ENCODE measurements at regions not wholly inside any gene's neighbourhood (a gene's known extent, or its start where the extent isn't known, plus 50 kb on each side); places are given as distances from the start of the nearest gene placed in this dataset.

DNA sequence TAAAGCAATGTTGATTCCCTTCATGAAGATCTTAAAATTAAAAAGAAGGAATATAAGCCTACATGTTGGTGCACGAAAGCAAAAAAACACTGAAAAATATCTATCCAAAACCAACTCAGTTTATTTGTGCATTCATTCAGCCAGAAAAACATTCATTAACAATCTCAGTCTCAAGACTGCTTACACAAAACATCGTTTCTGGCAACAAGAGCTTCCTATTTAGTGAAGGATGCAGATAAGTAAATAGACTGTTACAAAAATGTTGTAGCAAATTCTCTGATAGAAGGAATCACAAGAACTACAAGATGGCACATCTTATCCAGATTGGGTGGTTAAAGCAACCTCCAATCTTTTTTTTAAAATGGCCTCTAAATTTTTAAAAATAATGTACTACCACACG, 69.7 kb upstream of the DCN start:
- TF ChIP-seq, protein P1, sequence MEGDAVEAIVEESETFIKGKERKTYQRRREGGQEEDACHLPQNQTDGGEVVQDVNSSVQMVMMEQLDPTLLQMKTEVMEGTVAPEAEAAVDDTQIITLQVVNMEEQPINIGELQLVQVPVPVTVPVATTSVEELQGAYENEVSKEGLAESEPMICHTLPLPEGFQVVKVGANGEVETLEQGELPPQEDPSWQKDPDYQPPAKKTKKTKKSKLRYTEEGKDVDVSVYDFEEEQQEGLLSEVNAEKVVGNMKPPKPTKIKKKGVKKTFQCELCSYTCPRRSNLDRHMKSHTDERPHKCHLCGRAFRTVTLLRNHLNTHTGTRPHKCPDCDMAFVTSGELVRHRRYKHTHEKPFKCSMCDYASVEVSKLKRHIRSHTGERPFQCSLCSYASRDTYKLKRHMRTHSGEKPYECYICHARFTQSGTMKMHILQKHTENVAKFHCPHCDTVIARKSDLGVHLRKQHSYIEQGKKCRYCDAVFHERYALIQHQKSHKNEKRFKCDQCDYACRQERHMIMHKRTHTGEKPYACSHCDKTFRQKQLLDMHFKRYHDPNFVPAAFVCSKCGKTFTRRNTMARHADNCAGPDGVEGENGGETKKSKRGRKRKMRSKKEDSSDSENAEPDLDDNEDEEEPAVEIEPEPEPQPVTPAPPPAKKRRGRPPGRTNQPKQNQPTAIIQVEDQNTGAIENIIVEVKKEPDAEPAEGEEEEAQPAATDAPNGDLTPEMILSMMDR (IDR thresholded peaks at IDR 0.05): no peak
- TF ChIP-seq POLR2A (IDR thresholded peaks at IDR 0.05): no peak

All from uterus (tissue), 2 donors.